Lung (tissue), 11 donors: ENCODE measurements at regions not wholly inside any gene's neighbourhood (a gene's known extent, or its start where the extent isn't known, plus 50 kb on each side); places are given as distances from the start of the nearest gene placed in this dataset.

Experiments used
- ATAC-seq: fragments of 200-7000 bp; cut with Tn5 transposase; one replicate; pipeline ENCODE4 v1.9.1; 2020; ENCODE audit warnings: moderate number of reproducible peaks; ENCODE audit not compliant: insufficient read depth, low FRiP score
- DNase-seq, 3 donors: peaks; one replicate each; pipeline ENCODE4 v3.0.0-alpha.2; 2013 to 2017
- H3K27ac ChIP-seq, 2 donors: one replicate each; pipeline ENCODE4 v1.5.1; 2013; ENCODE audit warnings: mild to moderate bottlenecking in 2 of 2, moderate library complexity in 2 of 2, control low read depth in 1 of 2, inconsistent platforms in 1 of 2, low read depth in 1 of 2, low read length in 1 of 2
- H3K27me3 ChIP-seq, 3 donors: one replicate each; pipeline ENCODE4 v1.5.1; 2013; ENCODE audit warnings: low read length in 2 of 3; ENCODE audit not compliant: control insufficient read depth in 3 of 3, insufficient read depth in 3 of 3
- H3K36me3 ChIP-seq, 4 donors: one replicate each; pipeline ENCODE4 v1.5.1; 2013; ENCODE audit warnings: low read length in 4 of 4, mild to moderate bottlenecking in 1 of 4, moderate library complexity in 1 of 4; ENCODE audit not compliant: control insufficient read depth in 4 of 4, insufficient read depth in 4 of 4
- H3K4me1 ChIP-seq, 5 donors: one replicate each; pipeline ENCODE4 v1.5.1; 2013; ENCODE audit warnings: low read length in 5 of 5, mild to moderate bottlenecking in 2 of 5, moderate library complexity in 1 of 5; ENCODE audit not compliant: control insufficient read depth in 5 of 5, insufficient read depth in 5 of 5
- H3K4me3 ChIP-seq: one replicate; pipeline ENCODE4 v1.5.1; 2013; ENCODE audit warnings: mild to moderate bottlenecking, control low read depth, moderate library complexity
- H3K9ac ChIP-seq, 2 donors: one replicate each; pipeline ENCODE4 v1.5.1; 2013; ENCODE audit warnings: low read length in 2 of 2, control low read depth in 1 of 2; ENCODE audit not compliant: insufficient read depth in 1 of 2
- H3K9me3 ChIP-seq, 4 donors: one replicate each; pipeline ENCODE4 v1.5.1; 2013; ENCODE audit warnings: low read length in 3 of 4, mild to moderate bottlenecking in 1 of 4, moderate library complexity in 1 of 4; ENCODE audit not compliant: control insufficient read depth in 4 of 4, insufficient read depth in 3 of 4
- CTCF ChIP-seq: IDR thresholded peaks from 2 replicates; pipeline ENCODE4 v1.5.1; 2012; ENCODE audit warnings: mild to moderate bottlenecking; ENCODE audit errors: control extremely low read depth, extremely low read depth
- WGBS, 2 donors: extraction: QIAGEN DNeasy Blood & Tissue Kit; methylation state at CpG; one replicate each; pipeline ENCODE4 v1.1.7; 2013; 5-methylcytosine and 5-hydroxymethylcytosine counted together
- donor health status: control.
- donor health status: control.
- donor health status: Bipolar disorder and iron deficiency.
- donor health status: healthy.
- donor health status: DM: yes; HTN: yes; CAD: no.

- Histone ChIP-seq H3K9me3 (no peaks in the 10 kb centered on the region), H3K4me3 (no peak overlapping the region), H3K36me3 (no peaks in the 10 kb centered on the region), H3K27me3 (no peaks in the 10 kb centered on the region), H3K4me1 (peaks cover 0 to under 1% (median 0%) of the 10 kb centered on the region in 5 donors), H3K9ac (no peak overlapping the region), H3K27ac (no peak overlapping the region)
- no peak for TF ChIP-seq CTCF
- ATAC-seq (no peak), DNase-seq (no peak)
- 64 to 75% methylated on average over 2 of the region's 2 CpGs for WGBS, 2 donors
These were observed 146.5 kb upstream of the ABCA1 start for GRCh38 chr9:105074491-105074890.

DNA sequence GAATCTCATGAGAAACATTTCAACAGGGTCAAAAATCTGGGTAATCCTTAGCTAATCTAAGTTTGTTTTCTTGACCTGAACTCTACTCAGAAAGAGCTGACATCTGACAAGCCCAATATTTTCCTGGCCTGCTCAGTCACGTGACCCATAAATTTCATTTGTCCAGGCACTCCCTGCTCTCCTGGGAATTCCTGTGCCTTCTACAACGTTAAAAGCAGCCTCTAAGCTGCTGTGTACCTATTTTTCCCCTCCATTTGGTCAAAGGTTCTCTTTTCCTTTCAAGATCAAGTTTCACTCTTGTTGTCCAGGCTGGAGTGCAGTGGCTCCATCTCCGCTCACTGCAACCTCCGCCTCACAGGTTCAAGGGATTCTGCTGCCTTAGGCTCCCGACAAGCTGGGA is 148.8 kb upstream of the ABCA1 start:
- 73 to 83% methylated on average over 5 of the region's 5 CpGs for WGBS, 2 donors
- Histone ChIP-seq H3K9me3 (no peaks in the 10 kb centered on the region), H3K27ac (no peak overlapping the region), H3K4me3 (no peak overlapping the region), H3K4me1 (no peaks in the 10 kb centered on the region), H3K9ac (no peak overlapping the region), H3K36me3 (no peaks in the 10 kb centered on the region), H3K27me3 (no peaks in the 10 kb centered on the region)
- DNase-seq (no peak), ATAC-seq (no peak)
- TF ChIP-seq CTCF = no peak

DNA sequence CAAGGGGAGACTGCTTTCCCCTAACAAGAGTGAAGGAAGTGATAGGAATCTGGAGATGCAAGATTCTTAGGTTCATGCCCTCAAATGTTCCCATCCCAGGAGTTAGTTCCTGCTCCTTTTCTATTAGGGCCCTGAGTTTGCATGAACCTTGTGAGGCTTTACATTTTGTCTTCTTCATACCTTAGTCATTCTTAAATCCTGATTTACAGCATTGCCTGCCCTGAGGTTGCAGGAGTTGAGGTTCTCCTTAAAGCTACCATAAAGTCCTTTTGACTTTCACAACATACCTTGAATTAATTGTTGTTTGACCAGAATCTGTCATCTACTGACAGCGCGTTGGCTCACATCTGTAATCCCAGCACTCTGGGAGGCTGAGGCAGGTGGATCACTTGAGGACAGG is 151.5 kb upstream of the ABCA1 start:
- H3K36me3 ChIP-seq = no peaks in the 10 kb centered on the region
- no peak for TF ChIP-seq CTCF
- no peak overlapping the region for H3K27ac ChIP-seq
- no peaks in the 10 kb centered on the region for H3K4me1 ChIP-seq
- ATAC-seq (no peak), DNase-seq (no peak)
- H3K27me3 ChIP-seq = no peaks in the 10 kb centered on the region
- no peak overlapping the region for H3K4me3 ChIP-seq
- H3K9ac ChIP-seq = no peak overlapping the region
- 98 to 100% methylated on average over 2 of the region's 2 CpGs for WGBS, 2 donors
- no peaks in the 10 kb centered on the region for H3K9me3 ChIP-seq

DNA sequence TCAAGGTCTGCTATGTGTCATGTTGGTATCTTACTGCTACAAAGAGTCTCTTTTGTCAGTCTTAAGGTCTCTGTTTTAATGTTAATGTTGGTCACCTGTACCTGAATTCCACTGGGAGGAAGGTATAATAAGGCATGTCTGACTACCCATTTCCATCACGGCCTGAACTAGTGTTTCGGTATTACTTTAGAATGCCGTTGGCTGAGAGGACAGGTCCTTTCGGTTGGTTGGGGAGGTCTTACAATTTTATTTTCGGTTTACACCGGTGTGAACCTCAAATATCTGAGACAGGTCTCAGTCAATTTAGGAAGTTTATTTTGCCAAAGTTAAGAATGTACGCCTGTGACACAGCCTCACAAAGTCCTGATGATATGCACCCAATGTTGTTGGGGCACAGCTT is 154.9 kb upstream of the ABCA1 start:
- WGBS, 2 donors = 83 to 89% methylated on average over 7 of the region's 7 CpGs
- no peaks in the 10 kb centered on the region for H3K27me3 ChIP-seq
- H3K9me3 ChIP-seq = no peaks in the 10 kb centered on the region
- ATAC-seq (no peak), DNase-seq (no peak)
- no peaks in the 10 kb centered on the region for H3K4me1 ChIP-seq
- no peak overlapping the region for H3K27ac ChIP-seq
- no peak for TF ChIP-seq CTCF
- no peaks in the 10 kb centered on the region for H3K36me3 ChIP-seq
- H3K4me3 ChIP-seq = no peak overlapping the region
- no peak overlapping the region for H3K9ac ChIP-seq
